Fibroblast of skin of right quadriceps (primary cell): ENCODE measurements at regions not wholly inside any gene's neighbourhood (a gene's known extent, or its start where the extent isn't known, plus 50 kb on each side); places are given as distances from the start of the nearest gene placed in this dataset.
"Not testable (repeated sequence)": the region's sequence is repeated elsewhere in the genome, so short reads cannot be mapped to it uniquely, and the experiment has no call there.

Experiments used
- DNase-seq: peaks from one replicate; pipeline ENCODE4 v3.0.0-alpha.2; 2013

DNA sequence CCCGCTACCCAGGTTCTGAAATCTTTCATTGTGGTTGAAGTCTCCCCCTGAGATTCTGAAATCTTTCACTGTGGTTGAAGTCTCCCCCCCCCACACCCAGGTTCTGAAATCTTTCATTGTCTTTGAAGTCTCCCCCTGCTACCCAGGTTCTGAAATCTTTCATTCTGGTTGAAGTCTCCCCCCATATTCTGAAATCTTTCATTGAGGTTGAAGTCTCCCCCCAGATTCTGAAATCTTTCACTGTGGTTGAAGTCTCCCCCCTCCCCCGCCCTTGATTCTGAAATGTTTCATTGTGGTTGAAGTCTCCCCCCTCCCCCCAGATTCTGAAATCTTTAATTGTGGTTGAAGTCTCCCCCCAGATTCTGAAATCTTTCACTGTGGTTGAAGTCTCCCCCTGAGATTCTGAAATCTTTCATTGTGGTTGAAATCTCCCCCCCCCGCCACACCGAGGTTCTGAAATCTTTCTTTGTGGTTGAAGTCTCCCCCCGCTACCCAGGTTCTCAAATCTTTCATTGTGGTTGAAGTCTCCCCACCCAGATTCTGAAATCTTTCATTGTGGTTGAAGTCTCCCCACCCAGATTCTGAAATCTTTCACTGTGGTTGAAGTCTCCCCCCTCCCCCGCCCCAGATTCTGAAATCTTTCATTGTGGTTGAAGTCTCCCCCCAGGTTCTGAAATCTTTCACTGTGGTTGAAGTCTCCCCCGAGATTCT lies 915.2 kb downstream of the BRD1 start:
- DNase-seq, result not testable (repeated sequence)

DNA sequence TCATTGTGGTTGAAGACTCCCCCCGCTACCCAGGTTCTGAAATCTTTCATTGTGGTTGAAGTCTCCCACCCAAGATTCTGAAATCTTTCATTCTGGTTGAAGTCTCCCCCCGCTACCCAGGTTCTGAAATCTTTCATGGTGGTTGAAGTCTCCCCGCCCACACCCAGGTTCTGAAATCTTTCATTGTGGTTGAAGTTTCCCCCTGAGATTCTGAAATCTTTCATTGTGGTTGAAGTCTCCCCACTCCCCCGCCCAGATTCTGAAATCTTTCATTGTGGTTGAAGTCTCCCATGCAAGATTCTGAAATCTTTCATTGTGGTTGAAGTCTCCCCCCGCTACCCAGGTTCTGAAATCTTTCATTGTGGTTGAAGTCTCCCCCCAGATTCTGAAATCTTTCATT lies 916.0 kb downstream of the BRD1 start:
- not testable (repeated sequence) for DNase-seq

DNA sequence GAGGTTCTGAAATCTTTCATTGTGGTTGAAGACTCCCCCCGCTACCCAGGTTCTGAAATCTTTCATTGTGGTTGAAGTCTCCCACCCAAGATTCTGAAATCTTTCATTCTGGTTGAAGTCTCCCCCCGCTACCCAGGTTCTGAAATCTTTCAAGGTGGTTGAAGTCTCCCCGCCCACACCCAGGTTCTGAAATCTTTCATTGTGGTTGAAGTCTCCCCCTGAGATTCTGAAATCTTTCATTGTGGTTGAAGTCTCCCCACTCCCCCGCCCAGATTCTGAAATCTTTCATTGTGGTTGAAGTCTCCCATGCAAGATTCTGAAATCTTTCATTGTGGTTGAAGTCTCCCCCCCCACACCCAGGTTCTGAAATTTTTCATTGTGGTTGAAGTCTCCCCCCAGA lies 916.6 kb downstream of the BRD1 start:
- not testable (repeated sequence) for DNase-seq

DNA sequence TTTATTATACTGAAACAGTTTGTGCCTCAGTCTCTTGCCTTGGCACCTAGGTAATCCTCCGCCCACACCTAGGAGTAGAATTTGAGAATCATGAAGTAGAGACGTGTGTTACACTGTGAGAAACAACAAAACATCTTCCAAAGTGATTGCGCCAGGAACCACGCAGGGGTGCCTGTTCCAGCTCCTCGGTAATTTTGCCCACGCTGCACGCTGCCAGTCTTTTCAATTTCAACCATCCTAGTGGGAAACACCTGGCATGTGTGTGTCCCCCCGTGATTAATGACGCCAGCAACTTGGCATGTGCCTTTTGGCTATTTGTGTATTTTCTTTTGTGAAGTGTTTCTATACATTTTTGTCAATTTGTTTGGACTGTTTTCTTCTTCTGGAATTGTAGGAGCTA lies 919.1 kb downstream of the BRD1 start:
- DNase-seq, result no peak

DNA sequence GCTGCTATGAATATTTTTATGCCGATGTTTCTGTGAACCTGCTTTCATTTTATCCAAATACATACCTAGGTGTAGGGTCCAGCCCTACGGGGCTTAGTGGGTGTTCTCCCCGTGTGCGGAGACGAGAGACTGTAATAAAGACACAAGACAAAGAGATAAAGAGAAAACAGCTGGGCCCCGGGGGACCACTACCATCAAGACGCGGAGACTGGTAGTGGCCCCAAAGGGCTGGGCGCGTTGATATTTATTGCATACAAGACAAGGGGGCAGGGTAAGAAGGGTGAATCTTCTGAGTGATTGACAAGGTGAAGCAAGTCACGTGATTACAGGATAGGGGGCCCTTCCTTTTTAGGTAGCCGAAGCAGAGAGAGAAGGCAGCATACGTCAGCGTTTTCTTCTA lies 920.1 kb downstream of the BRD1 start:
- no peak for DNase-seq

DNA sequence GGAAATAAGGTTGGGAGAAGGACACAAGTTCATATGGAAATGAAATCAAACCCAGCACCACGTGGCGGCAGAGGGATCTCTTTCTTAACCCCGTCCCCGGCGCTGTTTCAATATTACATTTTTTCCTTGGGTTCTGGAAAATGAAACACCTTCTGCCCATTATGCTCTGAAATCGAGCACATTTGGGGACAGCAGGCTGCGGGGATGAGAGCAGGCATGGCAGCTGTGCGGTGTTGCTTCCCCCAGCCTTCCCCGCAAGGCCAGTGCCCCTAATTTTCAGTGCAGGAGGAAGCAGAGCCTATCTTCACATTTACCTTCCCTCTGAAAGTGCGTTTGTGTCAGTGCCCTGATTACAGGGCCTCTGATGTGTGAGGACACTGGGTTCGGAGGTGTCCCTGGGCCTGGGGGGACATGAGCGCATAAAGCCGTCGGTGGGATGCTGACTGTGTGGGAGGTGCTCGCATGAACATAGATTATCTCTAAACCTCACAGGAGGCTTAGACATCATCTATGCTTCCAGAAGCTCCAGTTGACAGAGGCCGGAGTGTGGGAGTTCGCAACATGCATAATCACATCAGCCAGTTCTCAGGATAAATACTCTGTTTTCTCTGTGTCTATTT lies 921.3 kb downstream of the BRD1 start:
- DNase-seq, result no peak

DNA sequence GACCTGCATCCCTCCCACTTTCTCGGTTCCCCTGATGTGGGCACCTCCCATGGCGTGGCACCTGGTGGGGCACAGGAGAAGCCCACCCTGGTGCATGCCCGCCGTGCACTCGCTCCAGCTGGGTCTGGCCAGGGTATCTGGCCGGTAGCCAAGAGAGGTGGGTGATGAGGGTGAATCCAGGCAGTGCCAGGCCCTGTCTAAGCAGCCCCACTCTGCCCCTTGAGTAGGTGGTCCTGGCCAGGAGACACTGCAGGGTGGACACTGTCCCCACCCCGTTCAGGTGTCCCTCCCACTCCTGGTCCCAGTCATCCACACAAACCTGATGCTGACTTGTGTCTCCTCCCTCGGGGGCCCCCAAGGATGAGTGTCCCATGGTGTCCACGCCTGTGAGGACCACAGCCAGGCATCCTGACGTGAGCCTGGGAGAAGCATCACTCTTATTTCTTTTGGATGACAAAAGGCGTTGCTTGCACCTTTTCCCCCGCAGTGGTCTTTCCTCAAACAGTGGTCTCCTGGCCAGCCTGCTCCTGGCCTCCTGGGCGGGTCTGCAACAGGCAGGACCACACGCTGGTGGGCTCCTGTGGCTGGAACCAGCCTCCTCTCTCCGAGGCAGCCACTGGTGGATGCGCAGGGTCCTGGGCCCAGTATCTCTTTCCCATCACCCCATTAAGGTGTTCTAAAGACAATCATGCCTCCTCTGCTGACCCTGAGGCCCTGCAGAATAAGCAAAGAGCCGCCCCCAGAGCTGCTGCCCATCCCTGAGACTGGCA lies 922.3 kb downstream of the BRD1 start:
- no peak for DNase-seq

DNA sequence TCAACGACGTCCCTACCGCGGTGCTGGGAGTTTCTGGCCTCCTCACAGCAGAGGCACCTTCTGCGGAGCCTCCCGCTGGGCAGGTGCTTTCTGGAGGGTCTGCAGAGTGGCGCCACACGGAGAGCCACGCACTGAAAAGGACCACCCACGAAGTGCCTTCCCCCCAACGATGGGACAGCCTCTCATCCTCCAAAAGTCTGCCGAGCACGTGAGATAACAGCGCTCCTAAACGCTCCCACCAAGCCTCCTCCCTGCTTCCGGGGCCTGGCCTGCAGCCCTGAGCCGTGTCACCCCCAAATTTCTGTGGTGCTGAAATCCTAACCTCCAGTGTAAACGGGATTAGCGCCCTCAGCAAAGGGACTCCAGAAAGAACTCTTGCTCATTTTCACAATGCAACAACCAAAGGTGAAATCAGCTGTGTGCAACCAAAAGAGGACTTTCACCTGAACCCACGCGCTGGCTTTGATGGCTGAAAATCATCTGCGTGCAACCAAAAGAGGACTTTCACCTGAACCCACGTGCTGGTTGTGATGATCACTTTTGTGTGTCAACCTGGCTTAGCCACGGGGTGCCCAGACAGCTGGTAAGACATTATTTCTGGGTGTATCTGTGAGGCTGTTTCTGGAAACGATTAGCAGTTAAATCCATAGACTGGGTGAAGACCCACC lies 924.6 kb downstream of the BRD1 start:
- no peak for DNase-seq

DNA sequence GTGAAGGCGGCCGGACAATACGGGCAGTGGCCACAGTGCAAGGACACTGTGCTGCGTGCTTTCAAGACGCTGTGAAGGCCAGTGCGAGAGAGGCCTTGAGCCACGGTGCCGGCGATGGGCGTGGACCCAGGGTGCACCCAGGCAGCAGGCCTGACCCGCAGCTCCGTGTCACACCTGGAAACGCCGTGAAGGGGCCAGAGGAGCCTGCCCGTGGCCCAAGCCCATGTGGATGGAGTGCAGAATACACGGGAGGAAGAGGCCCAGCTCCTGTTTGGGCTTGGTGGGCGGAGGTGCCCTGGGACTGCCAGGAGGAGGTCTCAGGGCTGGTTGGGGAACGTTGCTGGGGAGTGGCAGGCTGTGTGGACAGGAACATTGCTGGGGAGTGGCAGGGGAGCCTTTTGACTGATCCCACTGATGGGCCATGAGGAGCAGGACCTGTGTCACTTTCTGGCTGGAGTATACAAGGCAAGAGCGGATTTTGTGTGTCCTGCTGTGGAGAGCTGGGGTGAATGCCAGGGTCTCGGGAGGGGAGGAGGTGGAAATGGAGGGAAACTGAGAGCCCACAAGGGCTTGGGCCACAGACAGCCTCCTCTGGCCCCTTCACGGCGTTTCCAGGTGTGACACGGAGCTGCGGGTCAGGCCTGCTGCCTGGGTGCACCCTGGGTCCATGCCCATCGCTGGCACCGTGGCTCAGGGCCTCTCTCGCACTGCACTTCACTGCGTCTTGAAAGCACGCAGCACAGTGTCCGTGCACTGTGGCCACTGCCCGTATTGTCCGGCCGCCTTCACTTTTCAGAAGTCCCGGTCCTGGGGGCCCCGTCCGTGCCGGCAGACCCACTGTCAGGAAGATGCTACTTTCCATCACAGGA lies 925.4 kb downstream of the BRD1 start:
- DNase-seq, result no peak

DNA sequence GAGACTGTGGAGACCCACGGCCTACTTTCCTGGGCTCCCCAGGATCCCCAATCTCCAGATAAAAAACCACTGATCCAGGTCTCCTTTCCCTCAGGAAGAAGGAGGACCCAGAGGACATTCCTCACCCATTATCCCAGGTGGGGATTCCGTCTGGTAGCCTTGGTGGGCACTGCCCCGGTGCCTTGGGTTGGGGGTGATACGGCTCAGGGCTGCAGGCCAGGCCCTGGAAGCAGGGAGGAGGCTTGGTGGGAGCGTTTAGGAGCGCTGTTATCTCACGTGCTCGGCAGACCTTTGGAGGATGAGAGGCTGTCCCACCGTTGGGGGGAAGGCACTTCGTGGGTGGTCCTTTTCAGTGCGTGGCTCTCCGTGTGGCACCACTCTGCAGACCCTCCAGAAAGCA lies 926.3 kb downstream of the BRD1 start:
- DNase-seq, result no peak

DNA sequence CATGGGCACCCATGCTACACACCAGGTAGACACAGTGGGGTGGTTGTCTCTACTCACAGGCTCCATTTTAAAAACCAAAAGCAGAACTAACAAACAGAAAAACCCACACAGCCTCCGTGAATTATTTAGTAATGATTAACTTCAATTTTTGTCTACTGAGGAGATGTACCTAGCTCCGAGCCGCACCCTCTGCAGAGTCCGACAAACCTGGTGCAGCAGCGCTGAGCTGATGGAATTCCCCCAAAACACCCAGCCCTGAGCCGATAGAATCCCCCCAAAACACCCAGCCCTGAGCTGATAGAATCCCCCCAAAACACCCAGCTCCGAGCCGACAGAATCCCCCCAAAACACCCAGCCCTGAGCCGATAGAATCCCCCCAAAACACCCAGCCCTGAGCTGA lies 927.0 kb downstream of the BRD1 start:
- no peak for DNase-seq

DNA sequence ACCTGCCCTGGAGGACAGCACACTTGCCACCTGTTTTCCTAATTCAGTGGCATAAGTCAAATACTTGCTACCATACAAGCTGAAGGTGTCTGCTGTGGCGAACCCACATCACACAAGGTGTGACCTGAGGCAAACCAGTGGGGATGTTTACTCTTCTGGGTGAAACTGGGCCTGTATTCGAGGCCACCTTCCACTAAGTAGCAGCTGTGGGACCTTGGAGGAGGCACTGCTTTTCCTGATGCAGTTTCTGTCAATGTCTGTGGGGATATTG lies 927.4 kb downstream of the BRD1 start:
- no peak for DNase-seq

DNA sequence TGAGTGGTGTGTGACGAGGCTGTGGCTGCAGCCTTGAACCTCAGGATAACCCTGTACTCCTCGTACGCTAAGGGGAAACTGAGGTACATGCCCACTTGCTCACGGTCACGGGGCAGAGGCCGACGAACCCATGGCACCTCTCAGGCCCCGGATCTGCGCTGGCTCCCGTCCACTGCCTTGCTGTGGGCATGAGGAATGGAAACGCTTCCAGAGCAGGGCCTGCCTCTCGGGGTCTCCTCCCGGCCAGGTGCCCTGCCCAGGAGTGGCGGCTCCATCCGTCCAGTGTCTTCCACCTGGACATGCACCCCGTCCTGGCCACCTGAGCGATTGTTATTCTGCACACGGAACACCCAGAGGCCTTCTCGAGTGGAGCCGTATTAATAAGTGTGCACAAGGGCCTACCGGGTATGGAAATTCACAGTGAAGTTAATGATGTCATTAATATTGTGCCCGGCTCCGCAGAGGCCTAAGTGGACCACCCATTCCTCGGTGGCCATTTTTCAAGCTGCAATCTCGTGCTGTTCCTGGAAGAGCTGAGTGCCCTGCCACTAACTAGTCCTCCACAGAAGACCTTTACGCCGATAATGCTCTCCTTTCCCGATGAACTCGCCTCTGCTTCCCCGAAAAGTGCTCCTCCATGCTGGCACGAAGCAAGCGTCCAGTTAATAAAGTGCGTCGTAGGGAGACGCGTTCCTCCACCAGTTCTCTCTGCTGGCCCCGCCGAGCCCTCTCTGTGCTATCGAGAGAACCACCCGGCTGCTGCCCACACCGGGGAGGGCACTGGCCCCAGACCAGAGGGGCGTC lies 927.9 kb downstream of the BRD1 start:
- no peak for DNase-seq

DNA sequence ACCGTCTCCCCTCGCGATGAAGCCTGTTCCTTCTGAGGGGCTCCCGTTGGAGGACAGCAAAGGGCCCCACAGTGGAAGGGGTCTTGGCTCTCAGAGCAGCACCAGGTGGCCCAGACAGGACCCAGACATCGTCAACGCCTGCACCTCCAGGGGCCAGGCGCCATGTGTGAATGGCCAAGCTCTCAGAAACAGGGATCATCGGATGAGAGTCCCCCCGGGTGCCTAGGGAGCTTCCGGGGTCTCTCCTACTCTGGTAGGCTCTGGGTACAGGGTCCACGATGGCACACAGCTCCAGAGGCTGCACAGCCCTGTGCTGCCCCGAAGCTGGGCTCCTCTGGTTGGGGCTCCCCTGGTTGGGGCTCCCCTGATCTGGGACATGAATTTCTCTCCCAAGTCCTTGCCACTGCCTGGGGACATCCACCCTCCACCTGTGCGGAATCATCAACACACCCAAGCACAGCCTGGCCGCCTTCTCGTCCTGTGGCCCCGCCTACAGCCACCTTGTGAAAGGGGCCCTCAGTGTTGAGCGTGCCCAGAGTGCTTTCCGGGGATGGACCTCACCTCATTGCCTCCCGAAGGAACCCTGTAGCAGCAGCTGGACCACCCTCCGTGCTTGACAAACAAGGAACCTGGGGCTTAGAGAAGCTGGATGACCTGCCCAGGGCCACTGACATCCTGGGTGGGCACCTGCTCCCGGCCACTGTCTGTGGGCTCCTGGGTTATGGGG lies 929.0 kb downstream of the BRD1 start:
- no peak for DNase-seq

DNA sequence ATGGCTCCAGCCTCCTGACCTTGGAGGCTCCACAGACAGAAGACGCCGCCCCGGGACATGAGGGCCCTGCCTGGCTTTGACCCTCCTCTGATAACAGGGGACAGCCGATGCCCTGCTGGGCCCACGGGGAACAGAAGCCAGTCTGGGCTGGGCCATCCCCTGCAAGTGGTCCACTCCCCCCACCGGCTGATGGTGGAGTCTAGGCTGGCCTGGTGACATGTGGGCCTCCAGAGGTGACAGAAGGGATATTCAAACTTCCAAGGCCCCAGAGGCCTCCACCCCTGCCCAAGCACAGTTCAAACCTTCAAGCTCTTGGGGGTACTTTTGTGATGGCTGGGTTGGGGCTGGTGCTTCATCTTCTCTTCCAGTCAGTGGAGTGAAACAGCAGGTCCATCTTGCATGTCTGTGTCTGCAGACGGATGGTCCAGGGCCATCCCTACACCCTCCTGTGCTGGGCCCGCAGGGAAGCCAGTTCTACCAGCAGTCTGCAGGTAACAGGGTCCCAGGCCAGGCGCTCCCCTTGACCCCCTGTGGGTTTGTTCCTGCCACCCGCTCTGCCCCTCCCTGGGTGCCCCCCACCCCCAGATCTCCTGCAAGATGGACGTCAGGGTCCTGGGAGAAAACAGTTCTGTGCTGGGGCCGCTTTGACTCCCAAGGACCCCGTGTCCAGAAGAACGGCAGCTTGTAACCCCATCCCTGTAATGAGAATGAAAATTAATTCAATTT lies 929.9 kb downstream of the BRD1 start:
- no peak for DNase-seq

DNA sequence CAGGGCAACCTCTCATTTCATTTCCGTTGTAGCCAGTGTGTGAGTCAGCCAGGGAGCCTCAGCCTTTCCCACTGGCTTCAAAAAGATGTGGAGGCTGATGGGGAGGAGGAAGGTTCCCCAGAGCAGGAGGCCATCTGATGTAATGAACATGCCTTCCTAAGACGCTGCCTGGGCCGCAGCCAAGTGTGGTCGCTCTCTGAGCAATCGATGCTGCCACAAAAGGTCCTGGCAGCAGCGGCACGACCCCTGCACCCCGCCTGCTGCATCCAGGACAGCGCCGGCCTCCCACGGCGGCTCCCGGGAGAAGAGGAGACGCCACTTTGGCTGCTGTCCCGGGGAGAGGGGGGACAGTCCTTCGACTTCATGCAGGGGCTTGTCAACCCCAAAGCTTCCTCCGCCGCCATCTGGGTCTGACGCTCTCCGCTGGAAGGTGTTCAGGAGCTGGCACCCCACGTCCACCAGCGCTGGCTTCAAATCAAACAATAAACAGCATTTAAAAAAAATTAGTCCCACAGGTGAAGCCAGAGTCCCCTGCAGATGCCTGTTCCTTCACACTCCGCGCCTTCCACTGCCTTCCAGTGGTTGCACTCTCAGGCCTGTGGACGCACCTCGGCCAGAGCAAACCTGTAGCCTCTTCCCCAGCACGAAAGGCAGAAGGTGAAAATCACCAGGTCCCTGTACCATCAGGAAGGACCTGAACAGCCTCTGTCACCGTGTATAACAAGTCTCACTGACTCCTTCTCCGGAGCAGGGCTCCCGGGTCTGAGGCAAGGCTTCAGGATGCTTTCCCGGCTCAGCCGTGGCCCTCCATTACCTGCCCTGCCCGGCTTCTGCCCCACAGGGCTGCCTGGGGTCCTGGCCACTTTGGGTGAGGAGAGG lies 930.7 kb downstream of the BRD1 start:
- no peak for DNase-seq

DNA sequence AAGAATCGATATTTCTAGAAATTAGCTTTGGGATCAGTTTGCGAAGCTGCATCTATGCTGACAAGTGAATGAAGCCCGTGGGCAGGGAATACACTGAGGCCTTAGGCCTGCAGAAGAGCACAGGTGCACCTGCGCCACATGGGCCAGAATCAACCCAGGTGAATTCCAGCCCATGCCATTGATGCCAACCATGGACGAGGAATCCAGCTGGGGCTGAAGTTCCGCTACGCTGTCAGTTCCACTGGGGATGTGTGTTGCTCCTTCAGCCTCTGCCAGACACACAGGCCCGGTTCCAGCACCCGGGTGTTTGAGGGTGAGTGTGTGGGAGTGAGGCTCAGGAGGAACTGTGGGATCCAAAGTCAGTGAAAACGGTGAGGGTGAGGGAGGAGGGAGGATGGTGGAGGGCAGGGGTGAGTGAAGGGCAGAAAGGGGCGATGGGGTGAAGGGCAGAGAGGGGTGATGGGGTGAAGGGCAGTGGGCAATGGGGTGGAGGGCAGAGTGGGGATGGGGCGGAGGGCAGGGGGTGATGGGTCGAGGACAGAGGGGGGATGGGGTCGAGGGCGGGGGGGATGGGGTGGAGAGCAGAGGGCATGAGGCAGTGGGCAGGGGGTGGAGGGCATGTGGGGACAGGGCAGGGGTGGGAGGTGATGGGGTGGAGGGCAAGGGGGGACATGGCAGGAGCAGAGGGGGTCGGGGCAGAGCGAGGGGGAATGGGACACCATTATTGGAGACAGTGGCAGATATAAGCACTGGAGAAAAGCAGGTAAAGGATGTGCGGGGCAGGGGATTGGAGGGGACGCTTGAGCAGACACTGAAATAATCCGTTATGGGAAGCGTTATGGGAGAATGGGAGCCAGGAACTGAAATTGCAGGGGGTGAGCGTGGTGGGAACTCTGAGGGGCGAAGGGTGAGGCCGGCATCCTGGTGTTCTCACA lies 931.6 kb downstream of the BRD1 start:
- DNase-seq, result no peak

DNA sequence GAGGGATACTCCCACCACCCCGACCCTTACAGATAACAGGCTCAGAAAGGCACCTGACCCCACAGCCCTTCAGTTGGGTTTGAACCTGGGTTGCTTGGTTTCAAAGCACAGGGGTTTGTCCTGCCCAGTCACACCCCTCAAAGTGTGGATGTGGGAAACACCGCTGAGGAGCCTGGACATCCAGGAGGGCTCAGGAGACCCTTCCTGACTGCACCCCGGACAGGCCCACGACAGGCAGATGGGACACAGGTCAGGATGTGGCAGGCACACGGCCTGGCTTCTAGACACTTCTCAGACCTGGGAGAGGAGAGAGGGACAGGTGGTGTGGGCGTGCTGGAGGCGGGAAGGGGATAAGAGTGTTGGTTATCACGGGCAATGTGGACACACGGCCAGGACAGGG lies 932.3 kb downstream of the BRD1 start:
- no peak for DNase-seq
